MM.1S (cell line): ENCODE measurements at regions not wholly inside any gene's neighbourhood (a gene's known extent, or its start where the extent isn't known, plus 50 kb on each side); places are given as distances from the start of the nearest gene placed in this dataset.

Source experiments
- EZH2 ChIP-seq: fragments of 300-600 bp; sonication (generic); optimal IDR thresholded peaks from 2 replicates; pipeline ENCODE3; 2017; ENCODE audit warnings: low read depth, mild to moderate bottlenecking, antibody characterized with exemption, low read length, mixed read lengths
- TF ChIP-seq, protein P1 (sequence below): fragments of 300-600 bp; sonication (generic); IDR thresholded peaks from 2 replicates; pipeline ENCODE4 v1.5.1; 2016; ENCODE audit warnings: antibody characterized with exemption, low read length, mixed read lengths

DNA sequence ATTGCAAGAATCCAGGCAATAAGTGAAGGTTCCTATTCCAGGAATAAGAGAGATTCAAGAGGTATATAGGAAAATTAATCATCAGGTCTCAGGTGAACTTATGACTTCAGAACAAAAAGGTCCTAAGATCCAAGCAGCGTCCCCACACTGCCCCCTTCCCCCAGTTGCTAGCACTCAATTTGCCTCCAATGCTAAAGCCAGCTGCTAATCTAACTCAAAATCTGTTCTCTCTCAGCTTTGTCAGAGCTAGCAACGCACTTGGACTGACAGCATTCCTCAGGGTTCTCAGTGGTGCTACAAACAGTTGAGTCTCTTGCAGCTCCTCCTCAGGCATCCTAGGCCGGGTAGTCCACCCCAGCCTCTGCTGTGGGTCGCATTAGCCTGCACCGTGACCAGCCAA, 148.3 kb downstream of the RFX6 start:
- TF ChIP-seq, protein P1, sequence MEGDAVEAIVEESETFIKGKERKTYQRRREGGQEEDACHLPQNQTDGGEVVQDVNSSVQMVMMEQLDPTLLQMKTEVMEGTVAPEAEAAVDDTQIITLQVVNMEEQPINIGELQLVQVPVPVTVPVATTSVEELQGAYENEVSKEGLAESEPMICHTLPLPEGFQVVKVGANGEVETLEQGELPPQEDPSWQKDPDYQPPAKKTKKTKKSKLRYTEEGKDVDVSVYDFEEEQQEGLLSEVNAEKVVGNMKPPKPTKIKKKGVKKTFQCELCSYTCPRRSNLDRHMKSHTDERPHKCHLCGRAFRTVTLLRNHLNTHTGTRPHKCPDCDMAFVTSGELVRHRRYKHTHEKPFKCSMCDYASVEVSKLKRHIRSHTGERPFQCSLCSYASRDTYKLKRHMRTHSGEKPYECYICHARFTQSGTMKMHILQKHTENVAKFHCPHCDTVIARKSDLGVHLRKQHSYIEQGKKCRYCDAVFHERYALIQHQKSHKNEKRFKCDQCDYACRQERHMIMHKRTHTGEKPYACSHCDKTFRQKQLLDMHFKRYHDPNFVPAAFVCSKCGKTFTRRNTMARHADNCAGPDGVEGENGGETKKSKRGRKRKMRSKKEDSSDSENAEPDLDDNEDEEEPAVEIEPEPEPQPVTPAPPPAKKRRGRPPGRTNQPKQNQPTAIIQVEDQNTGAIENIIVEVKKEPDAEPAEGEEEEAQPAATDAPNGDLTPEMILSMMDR = no peak
- no peak for TF ChIP-seq EZH2
